ENCODE measurements at regions not wholly inside any gene's neighbourhood (a gene's known extent, or its start where the extent isn't known, plus 50 kb on each side); places are given as distances from the start of the nearest gene placed in this dataset.
"Not testable (repeated sequence)": the region's sequence is repeated elsewhere in the genome, so short reads cannot be mapped to it uniquely, and the experiment has no call there.

DNA sequence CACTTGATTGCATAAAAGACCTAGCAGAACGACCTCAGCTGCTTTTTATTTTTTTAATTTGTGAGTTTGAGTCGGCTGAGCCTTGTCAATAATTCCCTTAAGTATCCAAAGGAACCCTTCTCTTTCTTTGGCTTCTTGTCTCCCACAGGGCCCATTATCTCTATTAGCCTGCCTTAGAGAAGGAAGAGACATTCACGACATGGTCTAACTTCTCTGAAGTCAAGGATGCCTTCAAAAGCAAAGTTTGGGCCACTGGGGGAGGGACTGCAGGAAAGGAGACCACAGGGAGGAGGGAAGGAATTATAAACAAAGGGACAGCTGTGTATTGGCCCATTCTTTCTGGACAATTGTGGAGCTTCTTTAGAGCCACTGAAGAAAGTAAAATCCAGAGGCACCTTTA lies 126.4 kb downstream of the BRMS1L start:
- TF ChIP-seq, protein P1, sequence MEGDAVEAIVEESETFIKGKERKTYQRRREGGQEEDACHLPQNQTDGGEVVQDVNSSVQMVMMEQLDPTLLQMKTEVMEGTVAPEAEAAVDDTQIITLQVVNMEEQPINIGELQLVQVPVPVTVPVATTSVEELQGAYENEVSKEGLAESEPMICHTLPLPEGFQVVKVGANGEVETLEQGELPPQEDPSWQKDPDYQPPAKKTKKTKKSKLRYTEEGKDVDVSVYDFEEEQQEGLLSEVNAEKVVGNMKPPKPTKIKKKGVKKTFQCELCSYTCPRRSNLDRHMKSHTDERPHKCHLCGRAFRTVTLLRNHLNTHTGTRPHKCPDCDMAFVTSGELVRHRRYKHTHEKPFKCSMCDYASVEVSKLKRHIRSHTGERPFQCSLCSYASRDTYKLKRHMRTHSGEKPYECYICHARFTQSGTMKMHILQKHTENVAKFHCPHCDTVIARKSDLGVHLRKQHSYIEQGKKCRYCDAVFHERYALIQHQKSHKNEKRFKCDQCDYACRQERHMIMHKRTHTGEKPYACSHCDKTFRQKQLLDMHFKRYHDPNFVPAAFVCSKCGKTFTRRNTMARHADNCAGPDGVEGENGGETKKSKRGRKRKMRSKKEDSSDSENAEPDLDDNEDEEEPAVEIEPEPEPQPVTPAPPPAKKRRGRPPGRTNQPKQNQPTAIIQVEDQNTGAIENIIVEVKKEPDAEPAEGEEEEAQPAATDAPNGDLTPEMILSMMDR (IDR thresholded peaks at IDR 0.05 in 8 of 11, conservative IDR thresholded peaks at IDR 0.05 in 3 of 11), result no peak
- TF ChIP-seq POLR2AphosphoS5 (IDR thresholded peaks at IDR 0.05) (no peak), POLR2A (IDR thresholded peaks at IDR 0.05) (no peak)
- H3K4me3 ChIP-seq, result no peak overlapping the region
- 45 to 60% (median 47%) methylated on average over 3 of the region's 3 CpGs for WGBS, 5 donors
- H3K9me3 ChIP-seq, result no peaks in the 10 kb centered on the region
- intact Hi-C loops (cut with DNase I; ENCODE audit: low total_unique reads), result no loop called here
- no peak overlapping the region for H3K27ac ChIP-seq
- peaks cover 0 to 4% (median 0%) of the 10 kb centered on the region in 7 donors for H3K27me3 ChIP-seq (replicated peaks in 1 of 7)
- H3K36me3 ChIP-seq, result no peaks in the 10 kb centered on the region
- no peak for DNase-seq
- H3K4me1 ChIP-seq, result no peaks in the 10 kb centered on the region

DNA sequence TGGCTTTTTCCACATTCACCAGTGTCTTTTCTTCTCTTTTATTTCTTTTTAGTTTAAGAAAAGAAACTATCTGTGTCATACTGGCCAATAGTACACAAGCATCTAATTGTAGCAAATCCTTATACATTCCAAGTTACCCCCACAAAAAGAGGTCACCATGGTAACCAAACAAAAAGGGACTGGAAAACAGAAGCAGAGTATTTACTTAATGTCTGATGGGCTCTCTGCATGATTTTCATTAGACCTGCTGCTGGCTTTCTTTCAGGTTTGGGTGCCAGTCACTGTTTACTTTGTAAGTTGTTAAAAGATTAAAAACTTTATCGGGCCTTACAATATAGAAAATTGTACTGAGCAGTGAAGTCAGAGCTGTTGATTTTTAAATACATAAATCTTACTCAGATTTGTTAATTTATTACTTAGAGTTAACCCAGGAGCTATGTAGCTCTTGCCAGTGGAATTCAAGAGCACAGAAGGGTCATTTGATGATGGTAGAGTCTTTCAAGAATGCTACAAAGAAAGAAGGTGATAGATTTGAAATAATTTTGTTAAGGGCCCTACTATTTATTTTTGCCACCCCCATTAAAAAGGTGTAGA lies 123.9 kb downstream of the BRMS1L start:
- no peak for DNase-seq
- Histone ChIP-seq H3K9me3 (no peaks in the 10 kb centered on the region), H3K27ac (no peak overlapping the region), H3K4me1 (no peaks in the 10 kb centered on the region), H3K36me3 (no peaks in the 10 kb centered on the region), H3K27me3 (replicated peaks in 1 of 7) (peaks cover 0 to 3% (median 0%) of the 10 kb centered on the region in 7 donors), H3K4me3 (no peak overlapping the region)
- WGBS, 5 donors, result 78 to 88% (median 81%) methylated on average over 1 of the region's 1 CpG
- intact Hi-C loops (cut with DNase I; ENCODE audit: low total_unique reads), result no loop called here
- TF ChIP-seq, protein P1 (IDR thresholded peaks at IDR 0.05 in 8 of 11, conservative IDR thresholded peaks at IDR 0.05 in 3 of 11), result no peak
- TF ChIP-seq POLR2A (IDR thresholded peaks at IDR 0.05), result no peak
- no peak for TF ChIP-seq POLR2AphosphoS5 (IDR thresholded peaks at IDR 0.05)

DNA sequence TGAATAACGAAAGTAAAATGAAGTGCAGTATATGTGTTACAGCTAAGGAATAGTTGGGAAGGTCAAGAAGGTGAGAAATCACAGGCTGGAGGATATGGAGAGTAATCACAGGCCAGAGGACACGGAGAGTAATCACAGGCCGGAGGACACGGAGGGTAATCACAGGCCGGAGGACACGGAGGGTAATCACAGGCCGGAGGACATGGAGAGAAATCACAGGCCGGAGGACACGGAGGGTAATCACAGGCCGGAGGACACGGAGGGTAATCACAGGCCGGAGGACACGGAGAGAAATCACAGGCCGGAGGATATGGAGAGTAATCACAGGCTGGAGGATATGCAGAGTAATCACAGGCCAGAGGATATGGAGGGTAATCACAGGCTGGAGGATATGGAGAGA lies 121.8 kb downstream of the BRMS1L start:
- H3K4me3 ChIP-seq; intact Hi-C loops (cut with DNase I; ENCODE audit: low total_unique reads); H3K27ac ChIP-seq; DNase-seq; H3K27me3 ChIP-seq (replicated peaks in 1 of 7); H3K9me3 ChIP-seq; H3K4me1 ChIP-seq; H3K36me3 ChIP-seq: not testable (repeated sequence)
- WGBS, 5 donors, result 83 to 90% (median 84%) methylated on average over 14 of the region's 14 CpGs

DNA sequence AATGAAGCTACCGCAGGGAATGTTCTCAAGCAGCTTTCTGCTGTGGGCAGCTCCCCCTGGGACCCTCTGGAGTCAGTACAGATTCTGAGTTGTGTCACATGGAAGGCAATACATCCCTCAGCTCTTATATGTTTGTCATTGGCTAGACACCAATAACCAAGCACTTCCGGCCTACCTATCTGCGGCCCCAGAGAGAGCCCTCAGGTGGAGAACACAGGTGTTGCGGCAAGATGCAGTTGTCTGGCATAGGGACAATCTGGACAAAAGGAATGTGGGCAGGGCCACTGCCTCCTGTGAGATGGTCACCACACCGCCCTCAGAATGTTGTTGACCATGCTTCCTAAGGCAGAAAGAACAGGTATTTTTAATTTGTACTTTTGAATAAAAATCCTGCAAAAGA lies 118.7 kb downstream of the BRMS1L start:
- Histone ChIP-seq H3K27me3 (replicated peaks in 1 of 7) (no peaks in the 10 kb centered on the region), H3K36me3 (no peaks in the 10 kb centered on the region), H3K9me3 (no peaks in the 10 kb centered on the region), H3K4me3 (no peak overlapping the region), H3K27ac (no peak overlapping the region), H3K4me1 (no peaks in the 10 kb centered on the region)
- TF ChIP-seq POLR2AphosphoS5 (IDR thresholded peaks at IDR 0.05), result no peak
- TF ChIP-seq, protein P1 (IDR thresholded peaks at IDR 0.05 in 8 of 11, conservative IDR thresholded peaks at IDR 0.05 in 3 of 11), result no peak
- no peak for TF ChIP-seq POLR2A (IDR thresholded peaks at IDR 0.05)
- intact Hi-C loops (cut with DNase I; ENCODE audit: low total_unique reads), result no loop called here
- 58 to 80% (median 77%) methylated on average over 5 of the region's 5 CpGs for WGBS, 5 donors
- no peak for DNase-seq

DNA sequence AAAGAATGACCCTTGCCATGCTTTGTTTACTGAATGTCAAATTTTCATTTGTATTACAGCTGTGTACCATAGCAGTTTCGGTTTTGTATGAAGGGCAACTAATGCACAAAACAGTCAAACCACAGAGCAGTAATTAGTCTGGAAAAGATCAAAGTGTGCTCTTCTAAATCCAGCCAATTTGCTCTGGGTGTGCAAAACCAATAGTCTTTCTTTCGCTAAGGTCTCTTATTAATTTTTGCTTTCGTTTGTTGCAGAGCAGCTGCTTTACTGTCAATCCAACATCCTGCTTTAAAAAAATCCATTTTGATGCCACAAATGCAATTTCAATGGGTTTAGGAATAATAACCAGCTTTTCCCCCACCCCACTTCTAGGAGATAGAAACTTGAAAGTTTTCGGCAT lies 114.2 kb downstream of the BRMS1L start:
- intact Hi-C loops (cut with DNase I; ENCODE audit: low total_unique reads), result no loop called here
- H3K4me3 ChIP-seq, result no peak overlapping the region
- no peak overlapping the region for H3K27ac ChIP-seq
- no peak for DNase-seq
- no peaks in the 10 kb centered on the region for H3K36me3 ChIP-seq
- H3K27me3 ChIP-seq (replicated peaks in 1 of 7), result peaks cover 0 to 5% (median 0%) of the 10 kb centered on the region in 7 donors
- WGBS, 5 donors, result 43 to 53% (median 50%) methylated on average over 4 of the region's 4 CpGs
- H3K4me1 ChIP-seq, result no peaks in the 10 kb centered on the region
- H3K9me3 ChIP-seq, result no peaks in the 10 kb centered on the region
- TF ChIP-seq POLR2A (IDR thresholded peaks at IDR 0.05), result no peak
- TF ChIP-seq, protein P1 (IDR thresholded peaks at IDR 0.05 in 8 of 11, conservative IDR thresholded peaks at IDR 0.05 in 3 of 11), result no peak

All from spleen (tissue), 11 donors.